HG02610 (cell line): ENCODE measurements at regions not wholly inside any gene's neighbourhood (a gene's known extent, or its start where the extent isn't known, plus 50 kb on each side); places are given as distances from the start of the nearest gene placed in this dataset.
"Not testable (repeated sequence)": the region's sequence is repeated elsewhere in the genome, so short reads cannot be mapped to it uniquely, and the experiment has no call there.

Source experiments
- ATAC-seq: cut with Tn5 transposase; IDR thresholded peaks from one replicate; pipeline ENCODE4 v1.9.1; 2021; ENCODE audit warnings: mild to moderate bottlenecking, moderate library complexity; ENCODE audit not compliant: unreplicated experiment

- ATAC-seq, result no peak
Measured at GRCh38 chr14:65959563-65960024, 526.6 kb upstream of the CCDC196 start.

DNA sequence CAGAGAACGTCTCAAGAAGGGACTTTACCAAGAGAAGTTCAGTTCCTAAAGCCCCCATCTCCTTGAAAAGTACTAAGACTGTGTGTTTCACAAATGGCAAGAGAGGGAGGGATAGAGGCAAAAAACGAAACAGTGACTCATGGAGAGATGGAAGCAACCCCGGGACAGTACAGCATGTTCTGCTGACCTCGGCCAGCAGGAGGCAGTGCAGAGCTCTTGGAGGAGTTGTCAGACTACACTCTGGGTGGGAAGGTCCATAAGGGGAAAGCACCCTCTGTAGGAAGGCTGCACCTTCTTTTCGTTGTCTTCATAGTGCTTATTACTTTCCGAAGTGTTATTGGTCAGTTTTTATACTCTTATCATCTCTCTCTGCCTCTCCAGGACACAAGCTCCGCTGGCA lies 525.2 kb upstream of the CCDC196 start:
- no peak for ATAC-seq

DNA sequence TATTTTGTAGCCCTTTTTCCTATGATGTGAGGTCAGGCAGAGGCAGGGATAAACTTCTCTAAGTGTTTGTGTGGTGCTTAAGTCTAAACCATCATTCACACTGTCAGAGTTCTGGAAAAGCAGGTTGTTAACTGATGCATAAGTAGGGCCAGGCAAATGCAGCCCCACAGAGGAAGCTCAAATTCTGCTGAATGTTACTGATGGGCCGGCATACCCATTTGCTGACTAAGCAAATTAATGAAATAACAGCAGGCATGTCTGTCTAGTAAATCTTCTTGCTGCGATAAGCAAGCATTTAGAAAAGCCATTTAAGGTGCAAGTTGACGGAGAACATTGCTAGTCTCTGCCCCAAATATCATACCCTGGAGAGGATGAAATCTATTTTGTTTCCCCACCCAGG lies 523.2 kb upstream of the CCDC196 start:
- no peak for ATAC-seq

- ATAC-seq, result no peak
Measured at GRCh38 chr14:65964366-65964765, 521.8 kb upstream of the CCDC196 start.

GRCh38 chr14:65966188-65966587 lies 520.0 kb upstream of the CCDC196 start:
- ATAC-seq, result no peak

- no peak for ATAC-seq
Measured at GRCh38 chr14:65972346-65972870, 513.8 kb upstream of the CCDC196 start.

GRCh38 chr14:65972891-65973290 lies 513.3 kb upstream of the CCDC196 start:
- ATAC-seq, result no peak

DNA sequence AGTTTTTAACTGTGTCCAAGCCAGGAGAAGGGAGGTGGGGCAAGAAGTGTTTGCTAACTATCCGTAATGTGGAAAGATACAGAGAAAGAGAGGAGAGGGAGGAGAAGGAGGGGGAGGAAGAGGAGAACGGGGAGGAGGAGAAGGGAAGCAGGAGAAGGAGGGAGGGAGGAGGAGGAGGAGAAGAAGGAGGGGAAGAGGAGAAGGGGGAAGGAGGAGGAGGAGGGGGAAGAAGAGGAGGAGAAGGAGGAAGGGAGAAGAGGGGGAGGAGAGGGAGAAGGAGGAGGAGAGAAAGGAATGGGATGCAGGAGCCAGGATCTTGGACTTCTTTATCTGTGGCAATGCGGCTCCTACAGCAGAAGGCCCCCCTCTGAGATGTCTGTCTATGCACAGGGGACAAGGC lies 510.3 kb upstream of the CCDC196 start:
- ATAC-seq, result no peak

DNA sequence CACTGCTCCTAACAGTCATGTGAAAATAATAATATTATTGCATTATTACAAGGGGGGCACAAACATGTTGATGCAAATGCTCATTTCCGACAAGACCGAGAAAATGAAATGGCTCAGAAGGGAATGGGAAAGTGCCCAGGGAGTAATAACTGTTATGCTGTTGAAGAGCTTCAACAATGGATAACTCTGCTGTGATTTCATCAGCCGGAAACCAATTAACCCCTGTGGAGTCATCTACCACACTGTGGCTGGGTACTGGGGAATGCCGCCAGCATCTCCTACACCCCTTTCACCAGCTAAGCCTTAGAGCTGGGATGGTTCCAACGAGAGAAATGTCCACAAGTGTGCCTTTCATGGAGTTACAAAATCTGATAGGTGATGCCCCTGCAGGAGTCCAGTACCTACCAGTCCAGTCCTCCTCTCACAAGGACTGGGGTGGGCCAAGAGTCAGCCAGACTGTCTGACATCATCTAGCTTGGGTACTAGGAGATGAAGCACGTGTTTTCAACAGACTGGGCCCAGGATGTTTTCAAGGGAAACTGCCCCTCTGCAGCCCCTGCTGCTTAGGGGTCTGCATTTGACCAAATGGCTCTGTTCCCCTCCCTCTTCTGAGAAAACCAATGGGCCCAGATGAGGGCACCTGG lies 509.3 kb upstream of the CCDC196 start:
- no peak for ATAC-seq

- ATAC-seq, result no peak
Measured at GRCh38 chr14:65981192-65981843, 504.9 kb upstream of the CCDC196 start.

DNA sequence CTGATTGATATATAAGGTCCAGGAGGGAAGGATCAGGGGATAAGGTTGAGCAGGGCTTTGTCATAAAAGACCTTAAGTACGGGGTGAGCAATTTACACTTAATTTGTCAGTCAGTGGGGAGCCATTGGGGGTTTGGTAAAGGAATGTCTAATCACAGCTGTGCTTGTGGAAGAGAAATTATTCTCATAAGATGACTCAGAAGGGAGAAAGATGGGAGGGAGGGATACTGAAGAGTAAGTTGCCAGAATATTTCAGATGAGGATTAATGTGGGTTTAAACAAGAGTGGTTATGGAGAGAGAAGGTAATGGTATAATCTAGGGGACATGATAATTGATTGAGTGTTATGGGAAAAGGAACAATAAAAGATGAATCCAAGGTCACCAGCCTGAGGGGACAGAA lies 500.1 kb upstream of the CCDC196 start:
- ATAC-seq, result no peak

GRCh38 chr14:65989981-65990380 lies 496.2 kb upstream of the CCDC196 start:
- no peak for ATAC-seq

DNA sequence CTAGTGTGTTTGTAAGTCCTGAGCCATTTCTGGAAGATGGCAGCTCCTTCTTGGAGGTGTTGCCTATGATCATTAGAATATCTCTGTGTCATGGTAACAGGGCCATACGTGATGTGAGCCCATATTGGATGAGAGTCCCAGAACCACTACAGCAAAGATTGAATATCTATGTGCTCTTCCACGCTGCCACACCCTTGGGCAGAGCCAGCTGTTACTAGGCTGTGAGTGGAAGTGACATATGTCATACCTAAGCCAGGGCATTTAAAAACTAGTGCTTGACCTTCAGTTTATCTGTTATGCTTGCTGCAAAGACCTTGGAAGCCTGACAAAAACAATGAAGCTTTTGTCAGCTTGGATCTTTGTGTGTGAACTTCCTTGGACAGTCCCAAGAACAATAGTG lies 495.1 kb upstream of the CCDC196 start:
- no peak for ATAC-seq

DNA sequence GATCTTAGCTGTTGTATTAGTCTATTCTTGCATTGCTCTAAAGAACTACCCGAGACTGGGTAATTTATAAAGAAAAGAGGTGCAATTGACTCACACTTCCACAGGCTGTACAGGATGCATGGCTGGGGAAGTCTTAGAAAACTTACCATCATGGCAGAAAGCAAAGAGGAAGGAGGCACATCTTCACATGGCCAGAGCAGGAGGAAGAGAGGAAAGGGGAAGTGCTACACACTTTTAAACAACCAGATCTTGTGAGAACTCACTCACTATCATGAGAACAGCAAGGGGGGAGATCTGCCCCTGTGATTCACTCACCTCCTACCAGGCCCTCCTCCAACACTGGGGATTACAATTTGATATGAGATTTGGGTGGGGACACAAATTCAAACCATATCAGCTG lies 494.2 kb upstream of the CCDC196 start:
- not testable (repeated sequence) for ATAC-seq

DNA sequence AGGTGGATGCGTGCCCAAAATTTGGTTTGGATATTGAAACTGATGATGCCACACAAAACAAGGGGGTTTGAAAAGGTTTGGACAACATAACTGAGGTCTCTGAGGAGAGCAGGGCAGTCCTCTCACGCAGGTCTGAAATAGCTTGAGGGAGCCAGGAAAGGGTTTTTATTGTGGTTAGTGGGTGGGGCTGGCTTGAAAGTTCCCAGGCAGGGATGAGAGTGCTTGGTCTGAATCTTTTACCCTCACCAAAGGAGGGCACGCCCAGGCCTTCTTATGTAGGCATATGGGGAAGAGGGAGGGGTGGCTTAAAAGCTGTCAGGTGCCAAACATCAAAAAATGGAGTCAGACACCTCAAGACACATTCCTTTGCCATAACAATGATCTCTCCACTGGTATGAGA lies 493.1 kb upstream of the CCDC196 start:
- no peak for ATAC-seq

DNA sequence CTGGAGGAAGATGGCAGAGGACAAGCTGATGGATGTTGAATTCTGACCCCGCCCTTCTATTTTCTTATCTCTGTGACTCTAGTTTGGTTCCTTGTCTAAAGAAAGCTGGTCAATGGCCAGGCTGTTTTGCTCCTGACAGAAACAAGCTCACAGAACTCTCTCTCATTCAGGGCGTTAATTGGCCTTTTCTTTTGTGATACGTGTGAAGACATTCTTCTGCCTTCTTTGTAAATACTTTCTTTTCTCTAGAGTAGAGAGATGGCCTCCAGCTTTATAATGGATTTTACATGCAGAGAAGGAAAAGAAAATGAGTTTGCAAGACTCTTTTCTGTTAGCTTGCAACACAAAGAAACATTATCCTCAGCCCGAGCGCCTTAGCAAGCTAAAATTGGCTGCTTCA lies 492.2 kb upstream of the CCDC196 start:
- no peak for ATAC-seq

DNA sequence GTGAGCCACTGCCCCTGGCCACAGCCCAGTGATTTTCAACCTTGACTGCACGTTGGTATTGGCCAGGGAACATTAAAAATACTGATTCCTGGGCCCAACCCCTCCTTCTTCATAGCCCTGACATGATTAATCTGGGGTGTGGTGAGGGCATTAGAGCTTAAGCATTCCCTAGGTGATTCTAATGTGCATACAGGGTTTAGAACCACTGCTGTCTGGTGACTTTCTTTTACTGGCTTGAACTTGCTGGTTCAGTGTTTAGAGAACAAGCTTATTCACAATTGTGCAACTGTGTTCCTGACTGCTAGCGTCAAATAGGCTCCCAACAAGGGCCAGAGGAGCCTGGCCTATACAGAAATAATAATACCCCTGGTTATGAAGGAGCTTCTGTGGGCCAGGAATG lies 488.8 kb upstream of the CCDC196 start:
- no peak for ATAC-seq

GRCh38 chr14:65999865-66000264 lies 486.3 kb upstream of the CCDC196 start:
- no peak for ATAC-seq

GRCh38 chr14:66000766-66001165 lies 485.4 kb upstream of the CCDC196 start:
- no peak for ATAC-seq

GRCh38 chr14:66001356-66001755 lies 484.8 kb upstream of the CCDC196 start:
- ATAC-seq, result no peak

GRCh38 chr14:66003082-66003730 lies 483.0 kb upstream of the CCDC196 start:
- ATAC-seq, result no peak

GRCh38 chr14:66005900-66006434 lies 480.2 kb upstream of the CCDC196 start:
- ATAC-seq, result no peak
